ENCODE measurements at regions not wholly inside any gene's neighbourhood (a gene's known extent, or its start where the extent isn't known, plus 50 kb on each side); places are given as distances from the start of the nearest gene placed in this dataset.
A peak's percentile ranks its signal among the peaks of the same experiment; 100 is the strongest.

DNA sequence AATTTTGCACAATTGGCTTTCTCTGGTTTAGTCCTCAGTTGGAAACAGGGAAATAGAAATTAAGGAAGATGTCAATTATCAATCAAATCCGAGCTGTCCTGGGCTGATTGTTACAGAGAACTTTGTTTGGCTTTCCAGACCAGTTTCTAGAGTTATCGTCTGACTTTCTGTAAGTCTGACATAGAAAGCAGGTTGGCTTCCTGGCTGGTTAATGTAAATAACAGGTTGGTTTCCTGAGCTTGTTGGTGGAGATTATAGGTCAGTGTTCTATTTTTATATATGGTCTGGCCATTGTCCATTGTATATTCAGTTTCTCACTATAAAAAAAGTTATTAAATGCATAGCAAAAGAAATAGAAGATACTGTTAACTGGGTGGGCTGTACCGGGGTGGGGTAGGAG, 204.8 kb downstream of the MBD2 start:
- Histone ChIP-seq H3K27ac (ENCODE audit: low read length) (no peak overlapping the region), H3F3A (ENCODE audit: low read length, unreplicated experiment) (no peaks in the 10 kb centered on the region), H3K9me2 (replicated peaks; ENCODE audit: low read length) (no peaks in the 10 kb centered on the region), H3K79me2 (ENCODE audit: low read length) (no peaks in the 10 kb centered on the region), H3K4me2 (ENCODE audit: low read length) (no peak overlapping the region), H3K36me3 (ENCODE audit: low read depth, low read length) (no peaks in the 10 kb centered on the region), H3K27me3 (ENCODE audit: low read length) (no peaks in the 10 kb centered on the region), H4K20me1 (ENCODE audit: low read length) (no peaks in the 10 kb centered on the region), H3K4me3 (ENCODE audit: low read length) (no peak overlapping the region), H2AFZ (ENCODE audit: low read length) (no peak overlapping the region), H3K9ac (ENCODE audit: low read length) (no peak overlapping the region), H3K4me1 (ENCODE audit: insufficient read depth, low read length) (peaks cover 21% of the 10 kb centered on the region), H3K9me3 (ENCODE audit: low read length) (no peaks in the 10 kb centered on the region)
- intact Hi-C loops (cut with micrococcal nuclease), result no loop called here
- ChIA-PET POLR2A (ENCODE audit: unreplicated experiment) (interaction anchor here (0.7 kb wide), 1 partner anchor 809 kb away, joined by 21 read pairs; no protein-coding TSS in a partner anchor), CTCF (no interaction called here)
- TF ChIP-seq EZH2 (IDR thresholded peaks at IDR 0.05; ENCODE audit: low read length, unreplicated experiment), result no peak
- TF ChIP-seq, protein P1, sequence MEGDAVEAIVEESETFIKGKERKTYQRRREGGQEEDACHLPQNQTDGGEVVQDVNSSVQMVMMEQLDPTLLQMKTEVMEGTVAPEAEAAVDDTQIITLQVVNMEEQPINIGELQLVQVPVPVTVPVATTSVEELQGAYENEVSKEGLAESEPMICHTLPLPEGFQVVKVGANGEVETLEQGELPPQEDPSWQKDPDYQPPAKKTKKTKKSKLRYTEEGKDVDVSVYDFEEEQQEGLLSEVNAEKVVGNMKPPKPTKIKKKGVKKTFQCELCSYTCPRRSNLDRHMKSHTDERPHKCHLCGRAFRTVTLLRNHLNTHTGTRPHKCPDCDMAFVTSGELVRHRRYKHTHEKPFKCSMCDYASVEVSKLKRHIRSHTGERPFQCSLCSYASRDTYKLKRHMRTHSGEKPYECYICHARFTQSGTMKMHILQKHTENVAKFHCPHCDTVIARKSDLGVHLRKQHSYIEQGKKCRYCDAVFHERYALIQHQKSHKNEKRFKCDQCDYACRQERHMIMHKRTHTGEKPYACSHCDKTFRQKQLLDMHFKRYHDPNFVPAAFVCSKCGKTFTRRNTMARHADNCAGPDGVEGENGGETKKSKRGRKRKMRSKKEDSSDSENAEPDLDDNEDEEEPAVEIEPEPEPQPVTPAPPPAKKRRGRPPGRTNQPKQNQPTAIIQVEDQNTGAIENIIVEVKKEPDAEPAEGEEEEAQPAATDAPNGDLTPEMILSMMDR (conservative IDR thresholded peaks at IDR 0.05; ENCODE audit: low read depth, low read length), result no peak
- no peak for TF ChIP-seq EZH2phosphoT487 (IDR thresholded peaks at IDR 0.05; ENCODE audit: borderline replicate concordance, low read length)
- DNase-seq (peak; percentile 6), ATAC-seq (no peak)
- no TSS peak for BruUV-seq (replicated peaks)

DNA sequence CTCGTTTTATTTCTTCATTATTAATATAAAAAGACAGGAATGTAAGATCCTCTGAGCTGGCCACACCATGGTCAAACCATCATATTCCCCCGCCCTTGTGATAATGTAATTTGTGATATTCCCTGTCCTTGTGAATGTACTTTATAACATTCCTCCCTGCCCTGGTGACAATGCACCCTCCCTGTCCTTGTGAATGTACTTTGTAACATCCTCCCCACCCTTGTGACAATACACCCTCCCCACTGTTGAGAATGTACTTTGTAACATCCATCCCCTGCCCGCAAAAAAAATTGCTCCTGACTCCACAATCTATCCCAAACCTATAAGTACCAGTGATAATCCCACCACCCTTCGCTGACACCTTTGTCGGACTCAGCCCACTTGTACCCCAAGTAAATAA, 211.0 kb downstream of the MBD2 start:
- CTCF ChIA-PET, result no interaction called here
- H3K4me2 ChIP-seq (ENCODE audit: low read length), result no peak overlapping the region
- BruUV-seq (replicated peaks), result no TSS peak
- ATAC-seq (no peak), DNase-seq (no peak)
- intact Hi-C loops (cut with micrococcal nuclease), result no loop called here
- H3F3A ChIP-seq (ENCODE audit: low read length, unreplicated experiment), result no peaks in the 10 kb centered on the region
- H3K9ac ChIP-seq (ENCODE audit: low read length), result no peak overlapping the region
- no peaks in the 10 kb centered on the region for H3K27me3 ChIP-seq (ENCODE audit: low read length)
- no peak overlapping the region for H3K4me3 ChIP-seq (ENCODE audit: low read length)
- no peaks in the 10 kb centered on the region for H3K79me2 ChIP-seq (ENCODE audit: low read length)
- no peaks in the 10 kb centered on the region for H3K4me1 ChIP-seq (ENCODE audit: insufficient read depth, low read length)
- H3K27ac ChIP-seq (ENCODE audit: low read length), result no peak overlapping the region
- TF ChIP-seq EZH2 (IDR thresholded peaks at IDR 0.05; ENCODE audit: low read length, unreplicated experiment) (no peak), EZH2phosphoT487 (IDR thresholded peaks at IDR 0.05; ENCODE audit: borderline replicate concordance, low read length) (no peak)
- TF ChIP-seq, protein P1 (conservative IDR thresholded peaks at IDR 0.05; ENCODE audit: low read depth, low read length), result no peak
- no peaks in the 10 kb centered on the region for H4K20me1 ChIP-seq (ENCODE audit: low read length)
- H2AFZ ChIP-seq (ENCODE audit: low read length), result no peak overlapping the region
- POLR2A ChIA-PET (ENCODE audit: unreplicated experiment), result no interaction called here
- no peaks in the 10 kb centered on the region for H3K9me2 ChIP-seq (replicated peaks; ENCODE audit: low read length)
- H3K36me3 ChIP-seq (ENCODE audit: low read depth, low read length), result no peaks in the 10 kb centered on the region
- no peaks in the 10 kb centered on the region for H3K9me3 ChIP-seq (ENCODE audit: low read length)

DNA sequence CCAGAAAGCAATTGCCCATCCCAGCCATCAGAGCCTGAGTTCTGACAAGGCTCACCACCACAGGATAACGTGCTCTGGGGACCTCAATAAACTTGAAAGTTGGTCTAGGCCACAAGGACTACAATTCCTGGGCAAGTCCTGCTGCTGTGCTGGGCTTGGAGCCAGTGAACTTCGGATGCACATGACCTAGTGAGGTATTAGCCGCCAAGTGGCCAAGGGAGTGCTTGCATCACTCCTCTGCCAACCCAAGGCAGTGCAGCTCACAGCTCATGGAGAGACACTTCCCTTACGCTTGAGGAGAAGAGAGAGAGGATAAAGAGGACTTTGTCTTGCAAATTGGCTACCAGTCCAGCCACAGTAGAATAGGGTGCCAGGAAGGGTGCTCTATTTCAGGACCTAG, 219.6 kb downstream of the MBD2 start:
- Histone ChIP-seq H3K27ac (ENCODE audit: low read length) (no peak overlapping the region), H3K9me3 (ENCODE audit: low read length) (no peaks in the 10 kb centered on the region), H3K9me2 (replicated peaks; ENCODE audit: low read length) (no peaks in the 10 kb centered on the region), H4K20me1 (ENCODE audit: low read length) (no peaks in the 10 kb centered on the region), H3K4me1 (ENCODE audit: insufficient read depth, low read length) (no peaks in the 10 kb centered on the region), H3K36me3 (ENCODE audit: low read depth, low read length) (no peaks in the 10 kb centered on the region), H3K79me2 (ENCODE audit: low read length) (no peaks in the 10 kb centered on the region), H3K4me3 (ENCODE audit: low read length) (no peak overlapping the region), H3K4me2 (ENCODE audit: low read length) (no peak overlapping the region), H2AFZ (ENCODE audit: low read length) (no peak overlapping the region), H3K27me3 (ENCODE audit: low read length) (no peaks in the 10 kb centered on the region), H3K9ac (ENCODE audit: low read length) (no peak overlapping the region), H3F3A (ENCODE audit: low read length, unreplicated experiment) (no peaks in the 10 kb centered on the region)
- peak; percentile 46; the same call in 1 of the 2 replicates for ATAC-seq
- DNase-seq, result peak; percentile 28
- BruUV-seq (replicated peaks), result no TSS peak
- intact Hi-C loops (cut with micrococcal nuclease), result no loop called here
- CTCF ChIA-PET, result no interaction called here
- POLR2A ChIA-PET (ENCODE audit: unreplicated experiment), result no interaction called here
- no peak for TF ChIP-seq EZH2 (IDR thresholded peaks at IDR 0.05; ENCODE audit: low read length, unreplicated experiment)
- TF ChIP-seq EZH2phosphoT487 (IDR thresholded peaks at IDR 0.05; ENCODE audit: borderline replicate concordance, low read length), result no peak
- TF ChIP-seq, protein P1 (conservative IDR thresholded peaks at IDR 0.05; ENCODE audit: low read depth, low read length), result peak; percentile 32; the same call in 1 of the 2 replicates

All from PC-3 (cell line).